Mammary epithelial cell (primary cell): ENCODE measurements at regions not wholly inside any gene's neighbourhood (a gene's known extent, or its start where the extent isn't known, plus 50 kb on each side); places are given as distances from the start of the nearest gene placed in this dataset.
"Not testable (repeated sequence)": the region's sequence is repeated elsewhere in the genome, so short reads cannot be mapped to it uniquely, and the experiment has no call there.

ENCODE experiments used
- EZH2 ChIP-seq: IDR thresholded peaks from 2 replicates; pipeline ENCODE4 v1.6.1; 2012; ENCODE audit warnings: low read length, inconsistent platforms, borderline replicate concordance
- TF ChIP-seq, protein P1 (sequence below), 2 donors: IDR thresholded peaks in 1 of 2; conservative IDR thresholded peaks in 1 of 2; 2 replicates each; pipeline ENCODE4 v1.5.1; 2011 to 2012; ENCODE audit warnings: inconsistent platforms in 2 of 2, low read length in 2 of 2, mild to moderate bottlenecking in 2 of 2, control low read depth in 1 of 2, low read depth in 1 of 2; ENCODE audit not compliant: insufficient read depth in 1 of 2; ENCODE audit errors: extremely low read depth in 1 of 2

DNA sequence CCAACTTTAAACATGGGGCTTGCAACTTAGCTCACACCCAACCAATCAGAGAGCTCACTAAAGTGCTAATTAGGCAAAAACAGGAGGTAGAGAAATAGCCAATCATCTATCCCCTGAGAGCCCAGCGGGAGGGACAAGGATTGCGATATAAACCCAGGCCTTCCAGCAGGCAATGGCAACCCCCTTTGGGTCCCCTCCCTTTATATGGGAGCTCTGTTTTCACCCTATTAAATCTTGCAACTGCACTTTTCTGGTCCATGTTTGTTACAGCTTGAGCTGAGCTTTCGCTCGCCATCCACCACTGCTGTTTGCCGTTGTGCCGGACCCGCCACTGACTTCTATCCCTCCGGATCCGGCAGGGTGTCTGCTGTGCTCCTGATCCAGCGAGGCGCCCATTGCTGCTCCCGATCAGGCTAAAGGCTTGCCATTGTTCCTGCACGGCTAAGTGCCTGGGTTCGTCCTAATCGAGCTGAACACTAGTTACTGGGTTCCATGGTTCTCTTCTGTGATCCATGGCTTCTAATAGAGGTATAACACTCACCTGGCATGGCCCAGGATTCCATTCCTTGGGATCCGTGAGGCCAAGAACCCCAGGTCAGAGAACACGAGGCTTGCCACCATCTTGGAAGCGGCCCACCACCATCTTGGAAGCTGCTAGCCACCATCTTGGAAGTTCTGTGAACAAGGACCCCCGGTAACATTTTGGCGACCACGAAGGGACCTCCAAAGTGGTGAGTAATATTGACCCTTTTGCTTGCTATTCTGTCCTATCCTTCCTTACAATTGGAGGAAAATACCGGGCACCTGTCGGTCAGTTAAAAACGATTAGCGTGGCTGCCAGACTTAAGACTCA lies 161.3 kb upstream of the GCFC2 start:
- not testable (repeated sequence) for TF ChIP-seq EZH2
- TF ChIP-seq, protein P1, sequence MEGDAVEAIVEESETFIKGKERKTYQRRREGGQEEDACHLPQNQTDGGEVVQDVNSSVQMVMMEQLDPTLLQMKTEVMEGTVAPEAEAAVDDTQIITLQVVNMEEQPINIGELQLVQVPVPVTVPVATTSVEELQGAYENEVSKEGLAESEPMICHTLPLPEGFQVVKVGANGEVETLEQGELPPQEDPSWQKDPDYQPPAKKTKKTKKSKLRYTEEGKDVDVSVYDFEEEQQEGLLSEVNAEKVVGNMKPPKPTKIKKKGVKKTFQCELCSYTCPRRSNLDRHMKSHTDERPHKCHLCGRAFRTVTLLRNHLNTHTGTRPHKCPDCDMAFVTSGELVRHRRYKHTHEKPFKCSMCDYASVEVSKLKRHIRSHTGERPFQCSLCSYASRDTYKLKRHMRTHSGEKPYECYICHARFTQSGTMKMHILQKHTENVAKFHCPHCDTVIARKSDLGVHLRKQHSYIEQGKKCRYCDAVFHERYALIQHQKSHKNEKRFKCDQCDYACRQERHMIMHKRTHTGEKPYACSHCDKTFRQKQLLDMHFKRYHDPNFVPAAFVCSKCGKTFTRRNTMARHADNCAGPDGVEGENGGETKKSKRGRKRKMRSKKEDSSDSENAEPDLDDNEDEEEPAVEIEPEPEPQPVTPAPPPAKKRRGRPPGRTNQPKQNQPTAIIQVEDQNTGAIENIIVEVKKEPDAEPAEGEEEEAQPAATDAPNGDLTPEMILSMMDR (conservative IDR thresholded peaks at IDR 0.05 in 1 of 2, IDR thresholded peaks at IDR 0.05 in 1 of 2; ENCODE audit: extremely low read depth in 1 of 2, insufficient read depth in 1 of 2, low read depth in 1 of 2, low read length in 2 of 2) = not testable (repeated sequence)
